ENCODE measurements at regions not wholly inside any gene's neighbourhood (a gene's known extent, or its start where the extent isn't known, plus 50 kb on each side); places are given as distances from the start of the nearest gene placed in this dataset.

- TF ChIP-seq CTCF (IDR thresholded peaks at IDR 0.05; ENCODE audit: insufficient read depth, low read length, poor library complexity, severe bottlenecking) = no peak
- Histone ChIP-seq H3K36me3 (ENCODE audit: control insufficient read depth, insufficient read depth, low read length) (no peaks in the 10 kb centered on the region), H3K27me3 (ENCODE audit: control insufficient read depth, insufficient read depth, low read length) (no peaks in the 10 kb centered on the region), H3K4me3 (ENCODE audit: low read depth, low read length) (no peak overlapping the region)
- DNase-seq (ENCODE audit: low read depth) = no peak
Measured at GRCh38 chr10:10421071-10421470, 596.6 kb upstream of the CELF2 start.

- no peaks in the 10 kb centered on the region for H3K36me3 ChIP-seq (ENCODE audit: control insufficient read depth, insufficient read depth, low read length)
Measured at GRCh38 chr10:10431422-10432066, 586.1 kb upstream of the CELF2 start.

GRCh38 chr10:10432296-10433035 is 585.2 kb upstream of the CELF2 start:
- H3K27me3 ChIP-seq (ENCODE audit: control insufficient read depth, insufficient read depth, low read length) = no peaks in the 10 kb centered on the region
- no peak for DNase-seq (ENCODE audit: low read depth)
- no peak overlapping the region for H3K4me3 ChIP-seq (ENCODE audit: low read depth, low read length)
- no peak for TF ChIP-seq CTCF (IDR thresholded peaks at IDR 0.05; ENCODE audit: insufficient read depth, low read length, poor library complexity, severe bottlenecking)
- no peaks in the 10 kb centered on the region for H3K36me3 ChIP-seq (ENCODE audit: control insufficient read depth, insufficient read depth, low read length)

More at GRCh38 chr10:10431422-10432066, 586.1 kb upstream of the CELF2 start:
- H3K4me3 ChIP-seq (ENCODE audit: low read depth, low read length) = no peak overlapping the region
- no peak for TF ChIP-seq CTCF (IDR thresholded peaks at IDR 0.05; ENCODE audit: insufficient read depth, low read length, poor library complexity, severe bottlenecking)
- no peak for DNase-seq (ENCODE audit: low read depth)
- H3K27me3 ChIP-seq (ENCODE audit: control insufficient read depth, insufficient read depth, low read length) = no peaks in the 10 kb centered on the region

- Histone ChIP-seq H3K27me3 (ENCODE audit: control insufficient read depth, insufficient read depth, low read length) (no peaks in the 10 kb centered on the region), H3K4me3 (ENCODE audit: low read depth, low read length) (no peak overlapping the region), H3K36me3 (ENCODE audit: control insufficient read depth, insufficient read depth, low read length) (no peaks in the 10 kb centered on the region)
- no peak for DNase-seq (ENCODE audit: low read depth)
- TF ChIP-seq CTCF (IDR thresholded peaks at IDR 0.05; ENCODE audit: insufficient read depth, low read length, poor library complexity, severe bottlenecking) = no peak
Measured at GRCh38 chr10:10434312-10434711, 583.4 kb upstream of the CELF2 start.

GRCh38 chr10:10437886-10438285 is 579.8 kb upstream of the CELF2 start:
- Histone ChIP-seq H3K27me3 (ENCODE audit: control insufficient read depth, insufficient read depth, low read length) (no peaks in the 10 kb centered on the region), H3K4me3 (ENCODE audit: low read depth, low read length) (no peak overlapping the region), H3K36me3 (ENCODE audit: control insufficient read depth, insufficient read depth, low read length) (no peaks in the 10 kb centered on the region)
- no peak for TF ChIP-seq CTCF (IDR thresholded peaks at IDR 0.05; ENCODE audit: insufficient read depth, low read length, poor library complexity, severe bottlenecking)
- DNase-seq (ENCODE audit: low read depth) = no peak

All from kidney epithelial cell (primary cell).